Central memory CD8-positive, alpha-beta T cell (primary cell): ENCODE measurements at regions not wholly inside any gene's neighbourhood (a gene's known extent, or its start where the extent isn't known, plus 50 kb on each side); places are given as distances from the start of the nearest gene placed in this dataset.
A peak's percentile ranks its signal among the peaks of the same experiment; 100 is the strongest.

ENCODE experiments used
- ATAC-seq: fragments of 150-1000 bp; cut with Tn5 transposase; replicated peaks from 2 replicates; pipeline ENCODE4 v1.10.0; 2022; ENCODE audit warnings: mild to moderate bottlenecking, moderate FRiP score, moderate number of reproducible peaks; ENCODE audit not compliant: poor library complexity, severe bottlenecking; ENCODE audit errors: extremely low read depth
- DNase-seq, 2 donors: peaks; one replicate each; pipeline ENCODE4 v3.0.0; 2021; ENCODE audit warnings: low spot score in 2 of 2
- H3K27ac Mint-ChIP-seq: one replicate; pipeline ENCODE4 v1.8.0; 2022; ENCODE audit warnings: low read depth, mild to moderate bottlenecking, moderate library complexity, mixed read lengths
- H3K27me3 Mint-ChIP-seq: one replicate; pipeline ENCODE4 v1.8.0; 2022; ENCODE audit warnings: mixed read lengths
- H3K36me3 Mint-ChIP-seq: one replicate; pipeline ENCODE4 v1.8.0; 2022; ENCODE audit warnings: mild to moderate bottlenecking, moderate library complexity, mixed read lengths; ENCODE audit not compliant: insufficient read depth
- H3K4me1 Mint-ChIP-seq: one replicate; pipeline ENCODE4 v1.8.0; 2022; ENCODE audit warnings: mixed read lengths
- H3K4me3 Mint-ChIP-seq: one replicate; pipeline ENCODE4 v1.8.0; 2022; ENCODE audit warnings: mild to moderate bottlenecking, moderate library complexity, mixed read lengths
- H3K9me3 Mint-ChIP-seq: one replicate; pipeline ENCODE4 v1.8.0; 2022; ENCODE audit warnings: mixed read lengths

DNA sequence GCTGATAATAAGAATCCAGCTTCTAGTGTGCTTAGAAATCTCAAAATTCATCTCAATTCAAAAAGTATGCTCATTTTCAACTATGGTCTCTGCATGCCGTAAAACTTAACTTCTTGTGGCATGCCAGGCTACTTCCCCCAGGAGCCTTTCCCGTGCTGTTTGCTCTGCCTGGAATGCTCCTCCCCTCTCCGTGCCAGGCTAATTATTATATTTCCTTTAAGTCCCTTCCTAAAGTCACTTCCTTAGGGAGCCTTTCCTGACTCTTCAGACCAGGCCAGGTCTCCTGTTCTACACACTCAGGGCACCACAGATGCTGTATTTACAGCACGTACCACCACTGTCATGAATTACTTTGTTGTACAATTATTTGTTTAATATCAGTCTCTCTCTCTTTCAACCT is 67.1 kb upstream of the PPP2R5A start:
- no peaks in the 10 kb centered on the region for H3K36me3 Mint-ChIP-seq
- H3K27me3 Mint-ChIP-seq = no peaks in the 10 kb centered on the region
- no peaks in the 10 kb centered on the region for H3K9me3 Mint-ChIP-seq
- no peak overlapping the region for H3K27ac Mint-ChIP-seq
- DNase-seq (no peak), ATAC-seq (no peak)
- no peaks in the 10 kb centered on the region for H3K4me1 Mint-ChIP-seq
- H3K4me3 Mint-ChIP-seq = no peak overlapping the region

DNA sequence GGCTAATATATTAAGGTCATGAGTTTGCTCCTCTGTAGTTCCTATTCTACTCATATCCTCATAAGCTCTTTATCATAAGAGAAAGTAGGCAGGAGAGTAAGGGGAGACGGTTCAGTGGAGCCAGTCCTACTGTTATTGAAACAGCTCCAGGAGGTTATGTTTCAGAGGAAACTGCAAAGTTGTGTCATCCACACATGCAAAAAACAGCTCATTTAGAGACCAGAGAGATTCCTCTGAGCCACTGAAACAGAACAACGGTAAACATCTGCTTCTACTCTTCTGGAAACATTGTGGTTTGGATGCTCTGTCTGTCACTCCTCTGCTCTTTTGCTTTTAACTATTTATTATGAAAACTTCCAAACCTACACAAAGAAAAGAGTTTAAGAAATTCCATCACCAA is 66.3 kb upstream of the PPP2R5A start:
- no peak for DNase-seq
- Mint-ChIP-seq H3K4me3 (no peak overlapping the region), H3K36me3 (no peaks in the 10 kb centered on the region), H3K9me3 (no peaks in the 10 kb centered on the region), H3K4me1 (peaks cover 1% of the 10 kb centered on the region), H3K27ac (no peak overlapping the region), H3K27me3 (no peaks in the 10 kb centered on the region)
- no peak for ATAC-seq

DNA sequence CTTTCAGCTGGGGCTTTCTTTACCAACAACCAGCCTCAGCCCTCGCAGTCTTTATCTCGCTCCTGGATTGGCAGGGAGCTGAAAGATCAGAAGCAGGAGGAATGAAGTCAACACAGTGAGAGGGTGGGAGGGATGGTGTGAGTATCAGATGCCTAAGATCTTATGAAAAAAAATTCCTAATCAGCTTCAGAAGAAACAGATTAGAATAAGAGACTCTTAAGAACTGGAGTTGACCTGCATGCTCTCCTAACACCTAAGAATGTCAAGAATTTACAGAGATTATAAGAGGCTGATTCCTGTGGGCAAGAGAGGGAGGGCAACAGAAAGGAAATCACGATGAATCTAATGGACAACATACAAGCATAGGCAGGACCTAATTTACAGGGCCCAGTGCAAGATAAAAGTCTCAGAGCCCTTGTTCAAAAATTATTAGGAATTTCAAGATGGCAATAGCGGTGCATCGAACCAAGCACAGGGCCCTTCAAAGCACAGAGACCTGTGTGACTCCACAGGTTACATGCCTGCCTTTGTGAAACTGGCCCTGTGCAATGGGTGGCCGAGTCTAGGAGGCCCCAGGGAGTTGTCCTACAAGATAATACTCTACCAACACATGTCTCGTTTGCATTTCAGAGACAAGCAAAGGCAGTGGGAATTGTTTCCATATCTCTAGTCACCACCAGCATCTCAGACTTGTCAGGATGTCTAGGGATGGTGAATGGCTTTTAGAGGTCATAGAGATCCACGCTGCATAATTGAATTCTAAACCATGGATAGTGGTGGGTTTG is 65.3 kb upstream of the PPP2R5A start:
- DNase-seq = no peak
- Mint-ChIP-seq H3K4me1 (peaks cover 11% of the 10 kb centered on the region), H3K27ac (no peak overlapping the region)

DNA sequence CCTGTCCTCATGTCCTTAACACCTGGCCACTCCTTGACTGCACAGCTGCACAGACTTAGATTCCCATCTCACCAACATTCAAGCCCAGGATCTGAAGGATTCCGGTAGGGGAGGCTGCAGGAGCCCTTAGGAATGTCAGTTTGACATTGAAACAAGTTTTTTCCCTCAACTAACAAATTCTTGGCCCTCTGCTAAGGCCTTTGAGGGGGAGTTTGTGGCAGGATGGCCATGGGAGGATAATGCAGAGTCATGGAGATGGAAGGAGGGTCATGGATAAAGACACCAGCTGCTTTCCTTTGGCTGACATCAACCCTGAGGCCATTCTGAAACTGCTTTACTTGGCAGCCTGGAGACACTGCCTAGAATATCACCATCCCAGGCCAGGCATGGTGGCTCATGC is 63.4 kb upstream of the PPP2R5A start:
- ATAC-seq = no peak
- H3K27ac Mint-ChIP-seq = no peak overlapping the region
- H3K4me3 Mint-ChIP-seq = no peak overlapping the region
- no peaks in the 10 kb centered on the region for H3K27me3 Mint-ChIP-seq
- H3K36me3 Mint-ChIP-seq = peaks cover 2% of the 10 kb centered on the region
- DNase-seq = no peak
- no peaks in the 10 kb centered on the region for H3K9me3 Mint-ChIP-seq
- peaks cover 28% of the 10 kb centered on the region for H3K4me1 Mint-ChIP-seq

More for the DNA sequence above, 65.3 kb upstream of the PPP2R5A start:
- Mint-ChIP-seq H3K27me3 (no peaks in the 10 kb centered on the region), H3K9me3 (no peaks in the 10 kb centered on the region), H3K36me3 (no peaks in the 10 kb centered on the region), H3K4me3 (no peak overlapping the region)
- ATAC-seq = no peak

DNA sequence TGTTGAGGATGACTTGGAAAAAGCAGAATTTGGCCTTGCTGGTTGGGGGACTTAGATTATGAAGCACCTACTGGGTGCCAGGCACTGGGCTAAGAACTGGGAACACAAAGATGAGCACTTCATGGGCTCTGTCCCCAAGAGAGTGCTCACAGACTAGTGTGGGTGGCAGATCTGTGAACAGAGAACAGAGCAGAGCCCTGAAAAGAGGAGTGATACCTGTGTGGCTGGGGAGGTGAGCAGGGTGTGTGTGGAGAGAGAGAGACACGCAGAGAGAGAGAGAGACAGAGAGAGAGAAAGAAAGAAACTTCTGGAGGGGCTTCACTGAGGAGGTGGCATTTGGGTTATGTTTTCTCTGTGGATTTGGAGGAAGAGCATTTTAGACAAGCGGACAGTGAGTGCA is 61.1 kb upstream of the PPP2R5A start:
- no peak for DNase-seq
- H3K36me3 Mint-ChIP-seq = peaks cover 2% of the 10 kb centered on the region
- H3K4me3 Mint-ChIP-seq = peak overlapping the region; percentile 28
- peak overlapping the region; percentile 84 for H3K27ac Mint-ChIP-seq
- H3K27me3 Mint-ChIP-seq = no peaks in the 10 kb centered on the region
- no peak for ATAC-seq
- H3K4me1 Mint-ChIP-seq = peaks cover 28% of the 10 kb centered on the region
- H3K9me3 Mint-ChIP-seq = no peaks in the 10 kb centered on the region

DNA sequence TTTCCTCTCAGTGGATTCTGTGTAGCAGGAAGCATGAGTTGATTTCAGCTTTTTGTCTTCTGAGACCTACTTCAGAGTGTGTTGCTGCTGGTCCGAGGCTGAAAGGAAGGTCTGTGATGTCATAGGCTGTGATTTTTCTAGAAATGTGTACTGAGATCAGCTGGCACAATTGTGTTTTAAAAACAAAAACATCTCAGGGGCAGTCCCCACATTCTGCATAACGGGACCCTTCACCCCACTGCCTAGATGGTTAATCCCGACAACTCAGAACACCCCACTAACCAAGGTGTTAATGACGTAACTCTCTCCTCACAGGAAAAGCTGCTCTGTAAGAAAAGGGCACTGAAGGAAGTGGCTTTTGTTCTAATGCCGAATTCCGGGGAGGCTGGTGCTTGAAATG is 59.8 kb upstream of the PPP2R5A start:
- ATAC-seq (peak; percentile 89), DNase-seq (peak; percentile 13 to 27)
- Mint-ChIP-seq H3K27ac (peak overlapping the region; percentile 84), H3K36me3 (peaks cover 2% of the 10 kb centered on the region), H3K4me1 (peaks cover 35% of the 10 kb centered on the region), H3K27me3 (no peaks in the 10 kb centered on the region), H3K9me3 (no peaks in the 10 kb centered on the region), H3K4me3 (peak overlapping the region; percentile 28)

DNA sequence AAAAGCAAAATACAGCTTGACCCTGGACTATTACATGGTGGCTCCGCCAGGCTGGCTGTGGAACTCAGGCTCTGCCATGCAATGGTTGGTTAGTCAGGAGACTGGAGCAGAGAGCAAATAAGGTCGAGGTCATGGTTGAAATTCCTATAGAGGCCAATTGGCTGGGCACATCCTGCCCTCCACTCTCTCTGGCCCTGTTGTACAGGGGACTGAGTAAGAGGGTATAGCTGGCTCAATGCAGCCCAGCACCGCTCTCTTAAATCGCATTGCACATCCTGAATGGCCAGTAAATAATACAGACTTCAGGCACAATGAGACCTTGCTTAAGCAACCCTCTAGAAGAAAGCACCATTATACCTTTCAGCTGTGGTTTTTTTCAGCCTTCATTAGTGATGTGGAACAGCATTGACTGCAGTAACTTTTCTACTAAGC is 59.3 kb upstream of the PPP2R5A start:
- Mint-ChIP-seq H3K36me3 (peaks cover 2% of the 10 kb centered on the region), H3K4me3 (peak overlapping the region; percentile 28), H3K4me1 (peaks cover 35% of the 10 kb centered on the region), H3K27ac (peak overlapping the region; percentile 84), H3K9me3 (no peaks in the 10 kb centered on the region), H3K27me3 (no peaks in the 10 kb centered on the region)
- ATAC-seq = peak; percentile 19
- DNase-seq = no peak

DNA sequence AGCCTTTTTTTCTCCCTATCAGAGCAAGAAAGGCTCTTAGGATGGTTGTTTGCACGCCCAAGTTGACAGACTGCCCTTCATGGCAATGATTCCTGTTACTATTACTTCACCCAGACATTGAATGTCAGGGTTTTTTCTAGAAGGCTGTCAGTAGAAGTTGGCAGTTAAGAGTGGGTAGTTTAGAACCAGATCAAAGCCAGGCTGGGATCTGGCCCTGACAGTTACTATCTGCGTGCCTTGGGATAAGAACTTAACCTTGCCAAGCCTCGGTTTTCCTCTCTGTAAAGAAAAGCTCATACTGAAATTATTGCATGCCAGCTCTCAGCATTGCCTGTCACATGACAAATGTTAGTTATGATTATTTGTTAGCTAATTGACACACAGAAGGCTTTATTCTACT is 58.7 kb upstream of the PPP2R5A start:
- Mint-ChIP-seq H3K27ac (peak overlapping the region; percentile 84), H3K36me3 (peaks cover 2% of the 10 kb centered on the region), H3K9me3 (no peaks in the 10 kb centered on the region), H3K4me1 (peaks cover 40% of the 10 kb centered on the region), H3K4me3 (no peak overlapping the region), H3K27me3 (no peaks in the 10 kb centered on the region)
- no peak for DNase-seq
- no peak for ATAC-seq

DNA sequence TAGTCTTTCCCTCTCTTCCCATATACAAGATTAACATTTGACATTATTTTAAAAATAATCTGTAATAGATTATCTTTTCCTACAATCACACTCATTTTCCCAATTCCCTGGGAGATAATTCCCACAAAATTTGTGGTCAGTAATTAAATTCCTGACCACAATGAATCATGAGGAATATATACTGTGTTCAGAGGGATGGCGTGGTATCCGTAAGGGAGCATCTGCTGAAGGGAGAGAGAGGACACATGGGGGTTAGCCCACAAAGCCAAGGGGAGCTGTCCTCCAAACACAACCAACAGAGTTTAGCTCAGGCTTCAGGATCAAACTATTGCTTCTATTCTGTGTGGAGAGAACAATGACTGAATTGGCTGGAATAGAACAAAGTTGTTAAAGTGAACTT is 57.1 kb upstream of the PPP2R5A start:
- no peaks in the 10 kb centered on the region for H3K9me3 Mint-ChIP-seq
- ATAC-seq (no peak), DNase-seq (no peak)
- H3K27me3 Mint-ChIP-seq = no peaks in the 10 kb centered on the region
- H3K4me1 Mint-ChIP-seq = peaks cover 52% of the 10 kb centered on the region
- peaks cover 3% of the 10 kb centered on the region for H3K36me3 Mint-ChIP-seq
- H3K4me3 Mint-ChIP-seq = no peak overlapping the region
- H3K27ac Mint-ChIP-seq = no peak overlapping the region

DNA sequence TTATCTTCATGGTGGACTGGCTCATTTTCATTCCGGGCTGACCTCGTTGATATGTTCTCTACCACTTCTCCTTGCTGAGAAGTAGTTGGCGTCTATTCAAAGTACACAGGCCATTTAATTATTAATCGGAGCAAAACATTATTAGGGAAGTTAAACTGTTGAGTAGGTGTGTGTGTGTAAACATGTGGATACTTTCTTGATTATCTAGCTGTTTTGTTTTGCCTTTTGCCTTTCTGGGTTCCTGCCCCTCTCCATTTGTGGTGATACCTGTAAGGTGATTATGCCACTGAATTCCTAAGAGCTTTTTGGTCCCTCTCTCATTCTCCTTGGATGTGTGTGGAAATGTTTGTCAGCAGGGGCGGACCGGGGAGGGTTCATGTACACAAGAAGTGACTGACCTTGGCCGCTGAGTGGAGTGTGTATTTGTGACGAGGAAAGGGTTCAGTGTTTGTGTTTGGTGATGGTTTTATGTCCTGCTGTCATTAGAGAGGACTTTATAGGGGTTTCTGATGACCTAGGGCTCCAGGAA is 56.6 kb upstream of the PPP2R5A start:
- Mint-ChIP-seq H3K36me3 (peaks cover 3% of the 10 kb centered on the region), H3K4me1 (peaks cover 52% of the 10 kb centered on the region), H3K27ac (no peak overlapping the region), H3K4me3 (no peak overlapping the region), H3K9me3 (no peaks in the 10 kb centered on the region), H3K27me3 (no peaks in the 10 kb centered on the region)
- DNase-seq (no peak), ATAC-seq (no peak)

DNA sequence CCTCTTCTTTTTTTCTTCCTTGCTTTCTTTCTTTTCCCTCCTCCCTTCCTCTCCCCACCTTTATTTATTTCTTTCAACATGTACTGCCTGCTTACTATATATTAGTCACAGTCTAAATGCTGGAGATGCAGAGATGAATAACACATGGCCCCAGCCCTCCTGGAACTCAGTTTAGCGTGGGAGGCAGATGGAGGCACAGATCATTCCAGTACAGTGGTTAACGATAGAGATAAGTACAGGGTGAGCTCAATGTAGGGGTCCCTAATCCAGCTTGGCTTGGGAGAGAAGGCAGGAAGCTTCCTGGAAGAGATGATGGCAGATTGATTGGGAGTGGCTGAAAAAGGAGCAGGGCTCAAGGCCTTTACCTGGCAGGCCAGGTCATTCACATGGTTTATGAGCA is 55.6 kb upstream of the PPP2R5A start:
- ATAC-seq (no peak), DNase-seq (no peak)
- Mint-ChIP-seq H3K4me3 (no peak overlapping the region), H3K27ac (peak overlapping the region; percentile 47), H3K9me3 (no peaks in the 10 kb centered on the region), H3K36me3 (peaks cover 3% of the 10 kb centered on the region), H3K4me1 (peaks cover 47% of the 10 kb centered on the region), H3K27me3 (no peaks in the 10 kb centered on the region)

DNA sequence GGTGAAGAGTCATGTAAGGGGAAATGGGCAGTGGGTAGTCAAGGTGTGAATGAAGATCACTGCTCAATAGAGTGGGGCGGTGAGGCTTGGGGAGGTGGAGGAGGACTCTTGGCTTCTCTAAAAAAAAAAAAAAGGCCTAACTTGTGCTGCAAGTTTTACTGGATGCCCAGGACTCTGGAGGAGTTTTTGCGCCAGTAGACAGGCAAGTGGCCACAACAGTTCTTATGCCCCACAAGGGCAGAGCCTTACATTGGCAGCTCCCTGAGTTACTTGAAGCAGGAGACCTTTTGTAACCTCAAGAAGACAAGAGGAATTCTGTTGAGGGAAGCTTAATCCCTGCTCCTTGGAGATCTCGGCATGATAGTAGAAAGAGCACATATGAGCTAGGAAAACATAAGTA is 54.9 kb upstream of the PPP2R5A start:
- H3K36me3 Mint-ChIP-seq = peaks cover 3% of the 10 kb centered on the region
- H3K27me3 Mint-ChIP-seq = no peaks in the 10 kb centered on the region
- H3K4me3 Mint-ChIP-seq = no peak overlapping the region
- ATAC-seq (no peak), DNase-seq (no peak)
- peaks cover 43% of the 10 kb centered on the region for H3K4me1 Mint-ChIP-seq
- H3K9me3 Mint-ChIP-seq = no peaks in the 10 kb centered on the region
- H3K27ac Mint-ChIP-seq = no peak overlapping the region

DNA sequence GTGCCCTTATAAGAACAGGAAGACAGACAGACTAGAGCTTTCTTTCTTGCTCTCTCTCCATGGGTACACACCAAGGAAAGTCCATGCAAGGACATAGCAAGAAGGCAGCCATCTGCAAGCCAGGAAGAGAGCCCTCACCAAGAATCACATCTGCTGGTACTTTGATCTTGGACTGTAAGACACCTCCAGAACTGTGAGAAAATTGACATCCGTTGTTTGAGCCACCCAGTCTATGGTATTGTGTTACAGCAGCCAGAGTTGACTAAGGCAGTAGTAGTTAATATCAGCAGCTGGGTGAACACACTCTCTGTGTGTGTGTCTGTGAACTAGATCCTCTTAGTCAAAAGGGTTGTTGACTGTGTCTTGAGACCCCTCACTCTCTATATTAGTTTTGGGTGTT is 53.8 kb upstream of the PPP2R5A start:
- no peak overlapping the region for H3K27ac Mint-ChIP-seq
- H3K4me1 Mint-ChIP-seq = peaks cover 33% of the 10 kb centered on the region
- peaks cover 2% of the 10 kb centered on the region for H3K36me3 Mint-ChIP-seq
- ATAC-seq (peak; percentile 64), DNase-seq (no peak)
- no peaks in the 10 kb centered on the region for H3K9me3 Mint-ChIP-seq
- no peak overlapping the region for H3K4me3 Mint-ChIP-seq
- no peaks in the 10 kb centered on the region for H3K27me3 Mint-ChIP-seq
